ENCODE measurements at regions not wholly inside any gene's neighbourhood (a gene's known extent, or its start where the extent isn't known, plus 50 kb on each side); places are given as distances from the start of the nearest gene placed in this dataset.

DNA sequence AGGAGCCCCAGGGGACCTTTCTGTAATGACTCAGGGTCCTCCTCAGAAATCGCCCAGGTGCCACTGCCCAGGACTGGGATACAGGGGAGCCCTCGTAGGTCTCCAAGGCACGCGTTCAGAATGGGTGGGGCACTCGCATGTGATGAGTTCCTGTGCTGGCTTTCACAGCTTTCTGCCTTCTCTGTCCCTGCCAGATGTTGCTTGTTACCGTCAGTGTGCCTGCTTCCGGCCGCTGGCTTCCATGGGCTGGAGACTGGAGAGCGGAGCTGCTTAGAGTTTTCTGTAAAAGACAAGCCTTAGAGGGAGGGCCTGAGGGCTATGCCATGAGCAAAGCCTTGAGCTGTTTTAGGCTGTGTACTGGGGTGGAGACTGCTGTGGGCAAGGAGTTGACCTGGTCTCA lies 75.0 kb upstream of the SLC24A4 start:
- TF ChIP-seq, protein P1, sequence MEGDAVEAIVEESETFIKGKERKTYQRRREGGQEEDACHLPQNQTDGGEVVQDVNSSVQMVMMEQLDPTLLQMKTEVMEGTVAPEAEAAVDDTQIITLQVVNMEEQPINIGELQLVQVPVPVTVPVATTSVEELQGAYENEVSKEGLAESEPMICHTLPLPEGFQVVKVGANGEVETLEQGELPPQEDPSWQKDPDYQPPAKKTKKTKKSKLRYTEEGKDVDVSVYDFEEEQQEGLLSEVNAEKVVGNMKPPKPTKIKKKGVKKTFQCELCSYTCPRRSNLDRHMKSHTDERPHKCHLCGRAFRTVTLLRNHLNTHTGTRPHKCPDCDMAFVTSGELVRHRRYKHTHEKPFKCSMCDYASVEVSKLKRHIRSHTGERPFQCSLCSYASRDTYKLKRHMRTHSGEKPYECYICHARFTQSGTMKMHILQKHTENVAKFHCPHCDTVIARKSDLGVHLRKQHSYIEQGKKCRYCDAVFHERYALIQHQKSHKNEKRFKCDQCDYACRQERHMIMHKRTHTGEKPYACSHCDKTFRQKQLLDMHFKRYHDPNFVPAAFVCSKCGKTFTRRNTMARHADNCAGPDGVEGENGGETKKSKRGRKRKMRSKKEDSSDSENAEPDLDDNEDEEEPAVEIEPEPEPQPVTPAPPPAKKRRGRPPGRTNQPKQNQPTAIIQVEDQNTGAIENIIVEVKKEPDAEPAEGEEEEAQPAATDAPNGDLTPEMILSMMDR (IDR thresholded peaks at IDR 0.05): no peak
- TF ChIP-seq POLR2A (IDR thresholded peaks at IDR 0.05): no peak
